ENCODE measurements at regions not wholly inside any gene's neighbourhood (a gene's known extent, or its start where the extent isn't known, plus 50 kb on each side); places are given as distances from the start of the nearest gene placed in this dataset.

- TF ChIP-seq CTCF (IDR thresholded peaks at IDR 0.05; ENCODE audit: low read length) (no peak), EZH2 (IDR thresholded peaks at IDR 0.05; ENCODE audit: borderline replicate concordance, low read length) (no peak)
Observed at GRCh38 chr12:24306001-24306400, 356.5 kb upstream of the SOX5 start.
